ENCODE measurements at regions not wholly inside any gene's neighbourhood (a gene's known extent, or its start where the extent isn't known, plus 50 kb on each side); places are given as distances from the start of the nearest gene placed in this dataset.

DNA sequence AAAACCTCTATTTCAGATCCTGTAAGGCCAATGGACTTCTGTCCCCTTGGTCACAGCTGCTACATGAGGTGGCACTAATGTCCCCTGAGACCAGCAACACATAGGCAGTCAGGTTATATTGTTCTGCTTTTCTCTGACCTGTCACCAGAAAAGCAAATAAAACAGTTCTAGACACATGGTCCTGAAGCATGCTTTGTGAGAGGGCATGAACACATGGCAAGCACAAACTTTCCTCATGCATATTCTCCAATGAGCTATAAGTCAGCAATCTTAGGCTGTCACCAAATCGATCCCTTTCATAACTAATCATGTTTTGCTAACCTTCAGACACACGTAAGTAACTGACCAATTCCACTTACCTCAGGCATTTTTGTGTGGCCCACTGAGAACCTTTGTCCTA lies 225.4 kb upstream of the ZC3H12C start:
- DNase-seq, result no peak

DNA sequence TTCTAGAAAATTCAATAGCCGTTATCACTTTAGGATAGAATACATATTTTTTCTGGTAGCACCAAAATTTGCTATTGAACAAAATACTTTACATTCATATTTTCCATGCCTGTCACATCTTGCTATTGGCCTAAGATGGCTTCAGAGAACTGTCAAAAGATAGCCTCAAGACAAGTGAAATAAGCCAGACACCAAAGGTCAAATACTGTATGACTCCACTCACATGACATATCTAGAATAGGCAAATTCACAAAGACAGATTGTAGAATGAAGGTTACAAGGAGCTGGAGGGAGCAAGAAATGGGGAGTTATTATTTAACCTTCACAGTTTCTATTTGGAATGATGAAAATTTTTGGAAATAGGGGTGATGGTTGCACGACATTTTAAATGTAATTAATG lies 223.7 kb upstream of the ZC3H12C start:
- DNase-seq, result no peak

- no peak for DNase-seq
Observed at GRCh38 chr11:109870297-109870696, 222.9 kb upstream of the ZC3H12C start.

- DNase-seq, result no peak
Observed at GRCh38 chr11:109877043-109877442, 216.1 kb upstream of the ZC3H12C start.

DNA sequence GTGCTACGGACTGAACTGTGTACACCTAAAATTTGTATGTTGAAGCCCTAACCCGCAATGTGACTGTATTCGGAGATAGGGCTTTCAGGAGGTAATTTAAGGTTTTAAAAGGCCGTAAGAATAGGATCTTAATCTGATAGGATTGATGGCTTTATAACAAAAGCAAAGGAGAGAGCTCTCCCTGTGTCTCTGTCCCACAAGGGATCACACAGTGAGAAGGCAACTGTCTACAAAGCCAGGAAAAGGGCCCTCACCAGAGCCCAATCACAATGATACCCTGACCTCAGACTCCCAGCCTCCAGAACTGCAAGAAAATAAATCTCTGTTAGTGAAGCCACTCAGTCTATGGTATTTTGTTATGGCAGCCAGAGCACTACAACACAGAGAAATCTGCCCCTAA lies 208.7 kb upstream of the ZC3H12C start:
- DNase-seq, result no peak

GRCh38 chr11:109885006-109885405 lies 208.2 kb upstream of the ZC3H12C start:
- DNase-seq, result no peak

- DNase-seq, result no peak
Observed at GRCh38 chr11:109892321-109892794, 200.8 kb upstream of the ZC3H12C start.

DNA sequence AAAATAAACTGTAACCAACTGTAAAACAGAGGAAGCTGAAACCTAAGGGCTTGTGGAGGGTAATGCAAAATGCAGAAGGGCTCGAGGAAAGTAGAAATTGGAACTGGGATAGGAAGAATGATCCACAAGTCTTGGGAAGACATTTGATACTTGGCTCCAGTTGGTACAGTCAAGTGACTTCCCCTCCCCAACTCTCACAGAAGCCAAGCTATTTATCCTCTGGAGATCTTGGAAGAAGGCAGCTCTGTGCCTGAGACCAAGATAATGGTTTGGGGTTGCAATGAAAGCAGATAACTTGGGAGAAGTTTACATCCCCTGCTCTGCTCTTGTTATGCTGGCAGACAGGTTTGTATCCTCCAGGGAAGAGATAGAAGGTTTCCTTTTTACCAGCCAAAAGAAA lies 198.9 kb upstream of the ZC3H12C start:
- no peak for DNase-seq

- DNase-seq, result no peak
Observed at GRCh38 chr11:109898592-109898991, 194.6 kb upstream of the ZC3H12C start.

DNA sequence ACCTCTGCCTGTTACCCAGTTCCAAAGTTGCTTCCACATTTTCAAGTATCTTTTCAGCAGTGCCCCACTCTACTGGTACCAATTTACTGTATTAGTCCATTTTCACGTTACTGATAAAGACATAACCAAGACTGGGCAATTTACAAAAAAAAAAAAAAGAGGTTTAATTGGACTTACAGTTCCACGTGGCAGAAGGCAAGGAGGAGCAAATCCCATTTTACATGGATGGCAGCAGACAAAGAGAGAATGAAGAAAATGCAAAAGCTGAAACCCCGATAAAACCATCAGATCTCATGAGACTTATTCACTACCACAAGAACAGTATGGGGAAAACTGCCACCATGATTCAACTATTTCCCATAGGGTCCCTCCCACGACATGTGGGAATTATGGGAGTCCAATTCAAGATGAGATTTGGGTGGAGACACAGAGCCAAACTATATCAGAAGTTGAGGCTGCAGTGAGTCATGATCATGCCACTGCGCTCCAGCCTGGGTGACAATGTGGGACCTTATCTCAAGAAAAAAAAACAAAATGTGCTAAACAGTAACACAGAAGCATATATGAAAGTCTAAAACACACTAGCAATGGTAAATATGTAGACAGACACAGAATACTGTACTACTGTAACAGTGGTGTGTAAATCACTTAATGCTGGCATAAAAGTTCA lies 190.3 kb upstream of the ZC3H12C start:
- DNase-seq, result no peak

DNA sequence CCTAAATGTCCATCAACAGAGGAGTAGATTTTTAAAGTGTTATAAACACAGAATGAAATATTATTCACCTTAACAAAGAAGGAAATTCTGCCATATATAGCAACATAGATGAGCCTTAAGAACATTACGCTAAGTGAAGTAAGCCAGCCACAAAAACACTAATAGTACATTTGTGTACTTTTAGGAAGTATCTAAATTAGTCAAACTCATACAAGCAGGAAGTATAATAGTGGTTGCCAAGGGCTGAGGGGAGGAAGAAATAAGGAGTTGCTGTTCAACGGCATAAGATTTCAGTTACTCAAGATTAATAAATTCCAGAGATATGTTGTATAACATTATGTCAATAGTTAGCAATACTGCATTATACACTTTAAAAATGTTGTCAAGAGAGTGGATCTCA lies 181.7 kb upstream of the ZC3H12C start:
- DNase-seq, result no peak

DNA sequence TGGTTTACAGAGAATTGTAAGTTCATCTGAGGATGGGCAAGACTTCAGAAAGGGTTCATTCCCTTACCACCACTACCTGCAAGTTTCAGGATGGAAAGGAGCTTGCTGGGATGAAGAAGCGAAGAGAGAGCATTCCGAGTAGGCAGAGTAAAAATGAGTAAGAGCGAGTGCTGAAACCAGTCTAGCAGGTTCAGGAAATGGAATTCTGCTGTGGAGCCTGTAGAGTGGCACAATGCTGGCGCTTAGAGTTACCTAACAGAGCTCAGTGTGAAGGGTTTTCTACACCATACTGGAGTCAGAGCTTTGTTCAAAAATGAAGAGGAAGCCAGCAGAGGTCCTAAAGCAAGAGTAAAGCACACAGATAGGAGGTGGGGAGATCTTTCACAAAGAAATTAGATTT lies 179.2 kb upstream of the ZC3H12C start:
- DNase-seq, result no peak

DNA sequence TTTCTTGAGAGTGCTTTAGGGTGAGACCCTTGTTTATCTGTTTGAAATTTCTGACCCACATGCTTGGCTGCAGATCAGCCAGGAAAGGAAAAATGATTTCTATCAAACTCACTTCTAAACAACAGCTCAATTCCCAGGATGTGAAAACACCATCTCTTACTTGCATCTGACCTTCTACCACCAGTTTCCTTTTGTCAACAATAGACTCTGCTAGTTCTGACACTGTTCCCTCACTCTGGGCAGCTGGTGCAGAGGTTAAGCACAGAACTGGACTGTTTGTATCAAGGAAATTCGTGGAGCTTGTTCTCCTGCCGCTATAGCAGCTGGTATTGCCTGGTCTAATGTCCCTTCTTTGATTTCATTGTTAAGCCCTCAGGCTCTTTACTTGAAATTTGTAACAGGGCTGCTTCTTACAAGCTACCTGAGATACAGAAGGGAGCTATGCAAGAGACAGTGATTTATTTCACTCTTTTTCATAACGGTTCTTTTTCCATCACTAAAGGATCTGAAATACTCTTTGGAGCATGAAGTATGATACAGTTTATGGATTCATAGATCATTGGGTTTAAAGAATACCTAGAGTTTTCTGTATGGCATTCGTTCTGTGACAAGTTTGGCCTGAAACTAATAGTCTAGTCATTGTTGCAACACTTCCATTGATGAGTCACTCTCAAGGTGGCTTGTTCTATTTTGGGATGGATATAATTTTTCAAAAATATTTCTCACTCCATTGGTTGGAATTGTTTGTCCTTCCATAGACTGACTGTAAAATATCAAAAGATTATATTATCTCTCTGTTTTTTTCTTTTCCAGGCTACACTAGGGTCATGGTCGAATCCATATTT lies 178.2 kb upstream of the ZC3H12C start:
- no peak for DNase-seq

DNA sequence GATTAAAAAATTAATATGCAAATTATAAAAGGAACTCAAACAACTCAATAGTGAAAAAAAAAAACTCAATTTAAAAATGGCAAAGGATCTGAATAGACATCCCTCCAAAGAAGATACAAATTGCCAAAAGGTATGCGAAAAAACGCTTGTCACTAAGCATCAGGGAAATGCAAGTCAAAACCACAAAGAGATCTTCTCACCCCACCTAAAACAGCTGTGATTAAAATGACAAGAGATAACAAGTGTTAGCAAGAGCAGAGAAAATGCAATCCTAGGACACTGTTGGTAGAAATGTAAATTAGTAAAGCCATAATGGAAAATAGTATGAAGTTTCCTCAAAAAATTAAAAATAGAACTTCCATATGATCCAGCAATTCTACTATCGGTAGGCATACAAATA lies 166.3 kb upstream of the ZC3H12C start:
- DNase-seq, result no peak

GRCh38 chr11:109929308-109929707 lies 163.9 kb upstream of the ZC3H12C start:
- no peak for DNase-seq

DNA sequence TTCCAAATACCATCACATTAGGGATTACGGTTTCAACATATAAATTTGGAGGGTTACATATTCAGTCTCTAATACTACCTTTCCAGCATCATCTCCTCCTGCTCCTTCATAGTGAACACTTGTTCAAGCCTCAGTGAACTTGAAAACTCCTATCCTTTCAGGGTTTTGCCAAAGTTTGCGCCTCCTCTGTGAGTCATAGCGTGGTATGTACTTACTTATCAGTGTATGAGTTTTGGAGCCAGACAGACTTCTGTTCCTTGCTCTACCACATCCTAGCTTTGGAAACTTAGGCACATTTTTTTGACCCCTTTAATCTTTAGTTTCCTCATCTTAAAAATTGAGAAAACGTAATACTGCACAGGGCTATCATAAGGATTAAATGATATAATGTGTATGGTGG lies 160.1 kb upstream of the ZC3H12C start:
- no peak for DNase-seq

DNA sequence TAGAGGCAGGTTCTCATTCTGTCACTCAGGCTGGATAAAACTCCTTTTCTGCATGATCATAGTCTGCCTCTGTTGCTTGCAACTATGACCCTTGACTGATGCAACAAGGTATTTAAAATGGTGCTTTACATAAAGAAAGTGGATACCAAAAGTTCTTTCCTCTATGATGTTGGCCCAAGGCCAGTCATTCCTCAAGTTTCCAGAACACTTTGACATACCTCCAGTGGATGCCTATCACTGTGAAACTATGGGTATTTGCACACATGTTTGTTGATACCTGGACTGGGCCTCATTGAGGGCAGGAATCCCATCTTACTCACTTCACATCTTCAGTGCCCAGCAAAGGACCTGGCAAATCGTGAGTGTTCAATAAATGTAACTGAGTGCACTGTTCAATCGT lies 159.0 kb upstream of the ZC3H12C start:
- DNase-seq, result no peak

- DNase-seq, result no peak
Observed at GRCh38 chr11:109936661-109937180, 156.5 kb upstream of the ZC3H12C start.

DNA sequence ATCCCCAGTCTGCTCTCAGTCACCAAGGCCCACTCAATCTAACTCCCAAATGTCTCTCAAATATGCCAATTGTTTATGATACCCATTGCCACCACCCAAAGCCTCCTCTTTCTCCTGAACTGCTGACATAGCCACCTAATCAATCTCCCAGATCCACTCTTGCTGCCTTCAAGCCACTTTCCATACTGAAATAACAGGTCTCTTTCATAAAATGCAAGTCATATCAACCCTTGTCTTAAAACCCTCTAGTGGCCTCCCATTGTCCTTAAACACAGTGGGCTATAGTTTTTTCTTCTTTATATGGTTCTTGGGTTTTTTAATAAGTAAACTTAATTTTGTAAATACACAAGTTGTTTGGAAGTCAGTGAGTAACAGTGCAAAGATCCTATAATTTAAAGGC lies 155.2 kb upstream of the ZC3H12C start:
- no peak for DNase-seq

DNA sequence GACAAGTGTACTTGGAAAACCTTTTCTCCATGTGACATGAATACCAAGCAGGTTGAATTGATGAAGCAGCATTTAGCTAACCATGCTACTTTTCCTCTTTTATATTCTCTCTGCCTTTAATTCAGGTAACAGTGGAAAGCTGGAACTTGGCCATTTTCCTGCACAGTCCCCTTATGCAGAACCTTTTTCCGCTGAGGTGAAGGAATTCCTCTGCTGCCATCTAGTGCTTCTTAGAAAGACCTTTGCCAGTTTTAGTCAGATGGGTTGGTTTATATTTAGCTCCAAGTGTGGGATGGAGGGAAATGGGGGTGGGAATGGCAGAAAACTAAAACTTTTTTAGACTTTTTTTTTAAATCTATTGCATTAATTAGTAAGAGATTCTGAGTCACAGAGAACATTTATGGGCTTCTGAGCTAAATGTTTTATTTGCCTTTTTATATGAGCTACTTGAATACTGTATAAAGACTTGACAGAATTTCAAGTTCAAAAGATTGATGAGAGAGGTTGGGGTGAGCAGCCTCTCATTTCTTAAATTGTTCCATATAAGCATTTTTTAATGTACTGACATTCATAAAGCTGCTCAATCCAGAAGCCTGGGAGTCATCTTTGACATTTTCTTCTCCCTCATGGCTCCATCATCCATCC lies 153.9 kb upstream of the ZC3H12C start:
- no peak for DNase-seq

DNA sequence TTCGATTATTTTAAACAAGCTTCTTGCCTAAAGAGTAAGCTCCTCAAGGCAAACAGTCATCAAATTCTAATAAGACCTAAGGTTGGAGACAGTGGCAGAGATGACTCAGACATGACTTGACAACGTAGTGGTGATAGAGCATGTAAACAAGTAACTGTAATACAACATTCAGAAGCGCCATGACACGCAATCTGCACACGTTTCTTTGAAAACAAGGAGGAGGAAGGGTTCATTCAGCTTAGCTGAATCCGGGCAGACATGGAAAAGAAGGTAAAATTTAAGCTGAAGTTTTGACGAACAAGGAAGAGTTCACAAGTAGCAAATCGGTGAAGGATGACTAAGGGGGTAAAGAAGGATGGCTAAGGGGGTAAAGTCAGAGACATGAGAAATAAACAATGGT lies 152.4 kb upstream of the ZC3H12C start:
- no peak for DNase-seq

- DNase-seq, result no peak
Observed at GRCh38 chr11:109945626-109946321, 147.4 kb upstream of the ZC3H12C start.

- DNase-seq, result peak; percentile 24
Observed at GRCh38 chr11:109946322-109946846, 146.8 kb upstream of the ZC3H12C start.
